ENCODE measurements at regions not wholly inside any gene's neighbourhood (a gene's known extent, or its start where the extent isn't known, plus 50 kb on each side); places are given as distances from the start of the nearest gene placed in this dataset.
"Not testable (repeated sequence)": the region's sequence is repeated elsewhere in the genome, so short reads cannot be mapped to it uniquely, and the experiment has no call there.

DNA sequence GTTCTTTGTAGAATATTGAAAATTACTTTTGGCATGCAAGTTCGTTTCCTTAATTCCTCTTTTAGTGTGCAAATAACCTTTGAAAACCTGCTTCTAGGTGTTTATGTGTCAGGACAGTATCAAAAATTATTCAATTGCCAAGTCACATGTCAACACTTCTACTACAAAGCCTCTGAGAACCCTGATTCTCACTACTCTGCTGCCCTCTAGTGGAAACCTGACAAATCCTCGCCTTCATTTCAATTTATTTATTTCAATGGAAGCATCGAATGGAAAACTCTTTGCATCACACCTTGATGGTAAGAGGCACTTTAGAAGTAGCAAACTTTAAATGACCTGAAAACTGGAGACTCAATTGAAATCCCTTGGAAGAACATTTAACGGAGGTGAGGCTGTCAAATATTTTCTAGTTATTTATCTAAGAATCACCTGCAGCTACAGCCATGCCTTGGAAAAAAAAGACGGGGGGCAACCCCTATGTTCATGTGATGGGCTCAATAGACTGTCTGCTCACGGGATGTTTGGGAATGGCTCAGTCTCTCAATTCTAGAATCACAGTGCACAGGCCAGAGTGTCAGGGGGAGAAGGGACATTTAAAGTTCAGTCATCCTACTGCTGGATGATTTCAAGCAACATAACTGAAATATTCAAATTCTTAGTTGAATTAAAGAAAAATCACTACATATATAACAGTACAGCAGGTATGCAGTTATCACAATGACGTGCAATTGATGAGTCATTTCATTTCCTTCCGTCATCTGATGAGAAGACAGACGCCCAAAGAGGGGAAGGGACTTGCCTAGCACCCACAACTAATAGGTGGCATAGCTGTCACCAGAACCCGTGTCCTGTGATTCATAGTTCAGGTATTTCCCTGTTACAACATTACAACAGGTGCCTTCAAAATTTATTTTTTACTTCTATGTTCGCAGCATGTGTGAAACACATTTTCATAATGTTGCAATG is 563.9 kb downstream of the TOX3 start:
- intact Hi-C loops (cut with micrococcal nuclease): loop anchor here (1.0 kb wide), 1 partner anchor 165 kb away; no protein-coding TSS in a partner anchor

DNA sequence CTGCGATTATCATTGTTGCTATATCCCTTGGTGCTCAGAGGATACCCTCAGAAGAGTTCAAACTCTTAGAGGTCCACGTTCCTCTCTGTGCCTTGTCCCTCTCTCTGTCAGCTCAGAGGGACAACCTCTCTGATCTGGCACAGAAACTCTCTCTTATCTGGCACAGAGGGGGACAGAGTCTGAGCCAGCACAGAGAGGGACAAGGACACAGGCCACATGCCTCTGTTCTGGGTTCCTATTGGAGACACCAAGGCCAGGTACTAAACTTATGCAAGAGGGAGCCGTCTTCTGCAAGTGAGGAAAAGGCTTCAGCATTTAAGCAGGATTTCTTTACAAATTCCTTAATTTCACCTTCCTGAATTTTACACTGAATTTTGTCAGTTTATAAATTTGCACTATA is 565.2 kb downstream of the TOX3 start:
- intact Hi-C loops (cut with micrococcal nuclease): loop anchor here (1.0 kb wide), 1 partner anchor 163 kb away; no protein-coding TSS in a partner anchor

- intact Hi-C loops (cut with micrococcal nuclease): not testable (repeated sequence)
These were observed 569.4 kb downstream of the TOX3 start for GRCh38 chr16:51977506-51977905.

DNA sequence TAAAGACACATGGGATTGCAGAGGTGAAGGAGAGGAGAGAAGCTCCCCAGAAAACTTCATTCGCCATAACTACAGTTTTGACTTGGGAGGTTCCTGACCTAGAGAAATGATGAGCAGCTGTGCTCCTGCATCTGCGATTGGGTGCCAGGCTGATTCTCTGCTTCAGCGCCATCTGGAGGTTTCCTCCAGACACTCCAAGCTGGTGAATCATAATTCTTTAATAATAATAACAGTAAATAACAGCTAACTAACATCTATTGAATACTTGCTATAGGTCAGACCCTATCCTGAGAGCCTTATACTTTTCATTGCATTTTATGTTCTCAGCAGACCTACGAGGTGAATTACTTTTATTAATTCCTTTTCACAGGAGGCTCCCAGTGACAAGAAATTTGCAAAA is 575.8 kb downstream of the TOX3 start:
- intact Hi-C loops (cut with micrococcal nuclease): no loop called here

GRCh38 chr16:51968749-51969148 is 578.2 kb downstream of the TOX3 start:
- intact Hi-C loops (cut with micrococcal nuclease): no loop called here

DNA sequence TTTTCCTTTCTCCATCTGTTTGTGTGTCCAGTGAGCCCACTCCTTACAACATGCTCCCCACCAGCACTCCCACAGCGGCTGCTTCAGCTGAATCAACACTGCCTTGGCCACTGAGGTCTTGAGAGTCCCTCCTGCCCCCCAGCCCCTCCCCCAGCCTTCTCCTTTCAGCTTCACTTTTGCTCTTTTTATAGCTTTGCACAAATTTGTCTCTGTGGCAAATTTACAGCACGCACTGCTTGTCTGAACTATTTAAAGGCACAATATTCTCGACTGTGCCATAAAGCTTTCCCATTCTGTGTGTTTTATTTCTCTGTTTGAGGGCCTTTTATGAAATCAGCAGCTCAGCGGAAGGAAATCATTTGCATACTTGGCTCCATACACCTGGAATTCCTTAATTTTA is 579.3 kb downstream of the TOX3 start:
- intact Hi-C loops (cut with micrococcal nuclease): no loop called here

GRCh38 chr16:51960931-51961330 is 586.0 kb downstream of the TOX3 start:
- intact Hi-C loops (cut with micrococcal nuclease): no loop called here

DNA sequence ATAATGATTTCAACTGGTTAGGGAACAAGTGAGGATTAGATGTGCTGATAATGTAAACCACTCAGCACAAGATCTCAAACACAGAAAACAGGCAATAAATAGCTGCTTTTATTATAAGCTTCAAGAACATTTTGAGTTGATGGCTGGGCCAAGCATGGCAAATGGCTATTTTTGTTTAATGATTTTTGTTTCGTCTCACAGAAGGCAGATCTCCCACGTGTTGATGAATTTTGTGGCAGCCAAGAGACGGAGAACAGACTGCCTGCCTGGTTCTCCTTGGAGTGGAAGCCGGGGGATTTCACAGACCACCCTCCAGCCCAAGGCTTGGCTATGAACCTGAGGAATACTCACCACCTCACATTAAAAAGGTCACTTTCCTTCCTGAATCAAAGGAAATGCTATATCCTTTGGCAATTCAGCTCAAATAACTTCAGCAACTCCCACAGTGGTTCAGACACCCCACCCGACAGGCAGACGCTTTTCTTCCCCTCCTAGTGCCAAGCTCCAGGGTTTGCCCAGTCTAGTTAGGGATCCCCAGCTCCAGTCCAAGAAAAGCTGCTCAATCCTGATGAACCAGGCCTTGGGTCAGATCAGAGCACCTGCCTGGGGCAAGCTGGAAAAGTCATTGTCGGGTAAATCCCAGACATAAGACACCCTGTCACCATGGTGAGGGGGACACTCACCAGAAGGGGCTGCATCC is 593.5 kb downstream of the TOX3 start:
- intact Hi-C loops (cut with micrococcal nuclease): no loop called here

DNA sequence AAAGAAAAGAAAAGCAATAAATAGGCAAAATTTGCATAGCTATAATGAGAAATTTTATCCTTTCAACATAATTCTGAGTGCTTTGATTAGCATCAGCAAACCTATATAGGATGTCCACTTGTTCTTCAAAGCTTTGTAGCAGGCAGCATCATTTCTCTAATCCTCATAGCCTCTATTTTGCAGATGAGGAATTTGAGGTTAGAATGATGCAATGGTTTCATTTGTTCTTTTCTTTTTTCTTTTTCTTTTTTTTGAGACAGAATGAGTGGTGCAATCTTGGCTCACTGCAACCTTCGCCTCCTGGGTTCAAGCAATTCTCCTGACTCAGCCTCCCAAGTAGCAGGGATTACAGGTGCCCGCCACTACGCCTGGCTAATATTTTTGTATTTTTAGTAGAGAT is 594.4 kb downstream of the TOX3 start:
- intact Hi-C loops (cut with micrococcal nuclease): no loop called here

GRCh38 chr16:51951668-51952298 is 595.2 kb downstream of the TOX3 start:
- intact Hi-C loops (cut with micrococcal nuclease): no loop called here

DNA sequence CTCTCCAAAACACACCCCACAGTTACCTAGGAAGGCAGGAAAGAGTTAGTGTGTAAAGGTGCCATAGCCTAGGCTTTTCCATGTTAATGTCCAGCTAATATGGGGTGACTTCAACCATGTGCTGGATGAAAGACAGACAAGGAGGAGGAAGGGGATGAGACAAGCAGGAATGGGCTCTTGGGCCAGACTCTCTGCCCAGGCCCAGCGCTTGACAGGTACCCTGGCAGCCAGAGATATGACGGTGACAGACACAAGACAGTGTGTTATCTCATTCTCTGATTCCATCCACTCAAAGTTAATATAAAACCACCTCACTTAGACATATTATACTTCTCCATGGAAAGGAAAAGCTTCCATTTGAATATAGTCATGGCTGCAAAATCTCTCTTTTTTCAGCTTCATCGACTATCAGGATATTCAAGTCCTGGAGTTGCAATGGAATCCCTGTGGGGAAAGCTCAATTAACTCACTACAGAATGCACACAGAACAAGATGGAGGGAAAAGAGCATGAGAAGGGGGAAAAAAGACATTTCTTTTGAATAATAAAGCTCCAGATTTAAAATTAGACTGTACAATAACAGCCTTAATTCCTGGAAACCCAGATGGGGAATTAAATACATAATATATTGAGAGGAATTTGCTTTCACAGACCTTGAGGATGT is 596.7 kb downstream of the TOX3 start:
- intact Hi-C loops (cut with micrococcal nuclease): no loop called here

DNA sequence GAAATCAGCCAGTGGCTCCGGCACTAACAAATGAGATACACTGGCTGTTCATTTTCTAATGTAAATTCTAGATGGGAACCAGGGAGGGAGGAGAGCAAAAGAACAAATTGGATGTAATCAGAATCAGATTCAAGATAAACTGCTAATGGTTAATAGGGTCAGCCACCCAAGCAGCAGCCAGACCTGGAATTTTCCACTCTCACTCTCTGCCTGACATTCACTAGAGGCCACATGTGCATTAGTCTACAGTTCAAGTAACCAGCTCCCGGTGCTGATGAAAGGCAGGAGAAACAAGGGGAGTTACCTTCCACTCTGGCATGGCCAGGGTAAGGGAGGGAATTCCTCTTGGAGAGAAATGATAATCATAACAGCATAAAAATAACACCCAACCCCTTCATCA is 597.7 kb downstream of the TOX3 start:
- intact Hi-C loops (cut with micrococcal nuclease): no loop called here

GRCh38 chr16:51941412-51941811 is 605.5 kb downstream of the TOX3 start:
- intact Hi-C loops (cut with micrococcal nuclease): no loop called here

DNA sequence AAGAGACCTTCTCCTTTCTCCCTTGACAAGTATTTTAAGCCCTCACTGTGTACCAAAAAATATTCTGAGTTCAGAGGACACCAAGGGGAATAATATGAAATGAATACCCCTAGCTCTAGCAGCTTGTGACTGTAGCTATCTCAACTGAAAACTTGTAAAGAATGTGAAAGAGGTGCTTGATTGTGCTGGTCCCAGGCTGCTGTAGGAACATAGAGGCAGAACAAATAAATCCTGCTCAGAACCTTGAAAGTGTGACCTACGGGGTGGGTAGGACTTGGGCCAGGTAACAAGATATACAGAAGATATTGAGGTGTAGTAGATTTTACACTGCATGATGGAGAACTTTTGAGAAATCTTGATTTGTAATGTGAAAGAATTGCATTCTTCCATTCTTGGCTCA is 606.8 kb downstream of the TOX3 start:
- intact Hi-C loops (cut with micrococcal nuclease): no loop called here

GRCh38 chr16:51939378-51939871 is 607.5 kb downstream of the TOX3 start:
- intact Hi-C loops (cut with micrococcal nuclease): no loop called here

DNA sequence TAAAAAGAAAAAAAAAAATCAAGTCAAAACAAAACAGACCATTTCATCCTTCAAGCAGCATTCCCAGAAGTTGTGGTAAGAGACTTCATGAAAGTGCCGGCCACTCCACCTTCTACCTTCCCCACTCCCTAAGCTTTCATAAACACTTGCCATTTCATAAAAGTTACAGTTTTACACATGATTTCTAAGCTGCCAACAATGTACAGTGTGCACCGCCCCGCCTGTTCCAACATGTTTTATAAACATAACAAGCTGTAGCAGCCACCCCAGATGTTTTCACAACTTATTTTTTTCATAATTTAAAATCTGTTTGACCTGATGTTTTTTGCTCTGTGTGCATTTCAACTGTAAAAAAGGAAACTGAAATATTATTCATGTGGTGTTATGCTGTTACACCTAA is 608.1 kb downstream of the TOX3 start:
- intact Hi-C loops (cut with micrococcal nuclease): no loop called here

GRCh38 chr16:51937771-51938170 is 609.2 kb downstream of the TOX3 start:
- intact Hi-C loops (cut with micrococcal nuclease): no loop called here

GRCh38 chr16:51936846-51937245 is 610.1 kb downstream of the TOX3 start:
- intact Hi-C loops (cut with micrococcal nuclease): no loop called here

- intact Hi-C loops (cut with micrococcal nuclease): no loop called here
These were observed 614.6 kb downstream of the TOX3 start for GRCh38 chr16:51932317-51932716.

DNA sequence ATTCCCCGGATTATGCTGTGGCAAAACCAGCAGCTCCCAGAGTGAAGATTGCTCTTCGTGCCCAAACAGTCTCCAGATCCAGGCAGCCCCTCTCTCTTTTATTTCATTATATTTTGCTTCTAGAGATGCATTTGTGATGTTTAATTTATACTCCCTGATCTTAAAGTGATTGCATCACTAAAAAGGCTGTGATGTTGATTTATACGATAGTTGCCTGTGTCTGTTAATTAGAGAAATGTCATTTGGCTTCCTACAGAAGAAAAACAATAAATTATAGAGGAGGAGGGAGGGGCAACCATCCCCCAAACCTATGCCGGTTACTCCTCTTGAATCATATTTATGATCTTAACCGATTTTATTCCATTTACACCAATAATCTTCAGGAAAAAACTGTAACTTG is 615.3 kb downstream of the TOX3 start:
- intact Hi-C loops (cut with micrococcal nuclease): no loop called here

GRCh38 chr16:51924744-51925143 is 622.2 kb downstream of the TOX3 start:
- intact Hi-C loops (cut with micrococcal nuclease): no loop called here

All from T-helper 1 cell treated with Interleukin-12 subunit alpha and Interleukin-12 subunit beta and Interleukin-4 antibody, amounts not matched to agents 30 ng/mL and 1 ng/mL, for 36 hours (primary cell).